Neural cell (in vitro differentiated cells): ENCODE measurements at regions not wholly inside any gene's neighbourhood (a gene's known extent, or its start where the extent isn't known, plus 50 kb on each side); places are given as distances from the start of the nearest gene placed in this dataset.

Source experiments
- H2AFZ ChIP-seq: fragments of 200-600, 300-800 bp; sonication (generic), shearing (Covaris generic); 2 replicates; pipeline ENCODE4 v1.6.0; 2014; ENCODE audit warnings: low read depth, mild to moderate bottlenecking, antibody characterized with exemption, low read length, moderate library complexity
- H3F3A ChIP-seq: fragments of 200-600 bp; shearing (Covaris generic); 2 replicates; pipeline ENCODE4 v1.6.1; 2016; ENCODE audit warnings: mild to moderate bottlenecking, moderate library complexity, mixed read lengths, antibody characterized with exemption, low read length; ENCODE audit not compliant: insufficient read depth, poor library complexity, severe bottlenecking
- H3K27ac ChIP-seq: fragments of 200-600, 300-800 bp; sonication (generic), shearing (Covaris generic); 2 replicates; pipeline ENCODE4 v1.5.1; 2014; ENCODE audit warnings: mild to moderate bottlenecking, low read length, moderate library complexity
- H3K27me3 ChIP-seq: fragments of 300-800, 200-600 bp; sonication (generic), shearing (Covaris generic); 2 replicates; pipeline ENCODE4 v1.6.0; 2014; ENCODE audit warnings: mild to moderate bottlenecking, low read depth, low read length, moderate library complexity; ENCODE audit not compliant: insufficient read depth
- H3K36me3 ChIP-seq: fragments of 300-800, 200-600 bp; sonication (generic), shearing (Covaris generic); 2 replicates; pipeline ENCODE4 v1.5.1; 2014; ENCODE audit warnings: mild to moderate bottlenecking, antibody characterized with exemption, low read length, moderate library complexity; ENCODE audit not compliant: insufficient read depth
- H3K4me2 ChIP-seq: fragments of 300-800, 200-600 bp; sonication (generic), shearing (Covaris generic); 2 replicates; pipeline ENCODE4 v1.6.0; 2014; ENCODE audit warnings: mild to moderate bottlenecking, low read length
- H3K4me3 ChIP-seq: fragments of 300-800, 200-600 bp; sonication (generic), shearing (Covaris generic); 2 replicates; pipeline ENCODE4 v1.5.1; 2014; ENCODE audit warnings: mild to moderate bottlenecking, low read length, moderate library complexity
- H3K79me2 ChIP-seq: fragments of 200-600 bp; shearing (Covaris generic); replicated peaks from 2 replicates; pipeline ENCODE4 v1.6.0; 2014; ENCODE audit warnings: mild to moderate bottlenecking, low read length, moderate library complexity; ENCODE audit not compliant: insufficient read depth
- H3K9ac ChIP-seq: fragments of 300-800, 200-600 bp; sonication (generic), shearing (Covaris generic); 2 replicates; pipeline ENCODE4 v1.6.1; 2016; ENCODE audit warnings: mild to moderate bottlenecking, low read length, mixed read lengths
- H3K9me2 ChIP-seq: fragments of 200-600 bp; shearing (Covaris generic); 2 replicates; pipeline ENCODE4 v1.6.1; 2016; ENCODE audit warnings: mild to moderate bottlenecking, low read length, mixed read lengths; ENCODE audit not compliant: insufficient read depth
- H3K9me3 ChIP-seq: fragments of 200-600, 300-800 bp; sonication (generic), shearing (Covaris generic); 2 replicates; pipeline ENCODE4 v1.6.1; 2016; ENCODE audit warnings: mild to moderate bottlenecking, mixed run types, low read length, moderate library complexity, mixed read lengths
- H4K20me1 ChIP-seq: fragments of 200-600 bp; shearing (Covaris generic); 2 replicates; pipeline ENCODE4 v1.6.1; 2016; ENCODE audit warnings: mild to moderate bottlenecking, mixed run types; ENCODE audit not compliant: insufficient read depth
- CTCF ChIP-seq: fragments of 450-650 bp; IDR thresholded peaks from 2 replicates; pipeline ENCODE4 v1.5.1; 2014; ENCODE audit warnings: antibody characterized with exemption, mild to moderate bottlenecking, moderate library complexity; ENCODE audit not compliant: poor library complexity, severe bottlenecking
- EP300 ChIP-seq: fragments of 450-650 bp; conservative IDR thresholded peaks from 2 replicates; pipeline ENCODE4 v1.6.1; 2014; ENCODE audit warnings: antibody characterized with exemption, mild to moderate bottlenecking, moderate library complexity; ENCODE audit not compliant: poor library complexity, severe bottlenecking
- EZH2 ChIP-seq: fragments of 200-600, 300-800 bp; shearing (Covaris generic), sonication (generic); IDR thresholded peaks from 2 replicates; pipeline ENCODE4 v1.6.1; 2014; ENCODE audit warnings: antibody characterized with exemption, low read length, borderline replicate concordance, mild to moderate bottlenecking; ENCODE audit not compliant: insufficient read depth, poor library complexity, severe bottlenecking
- POLR2AphosphoS5 ChIP-seq: IDR thresholded peaks from 2 replicates; pipeline ENCODE4 v1.6.1; 2012
- RAD21 ChIP-seq: fragments of 450-650 bp; conservative IDR thresholded peaks from 2 replicates; pipeline ENCODE4 v1.6.1; 2014; ENCODE audit warnings: antibody characterized with exemption, mild to moderate bottlenecking, moderate library complexity
- REST ChIP-seq: IDR thresholded peaks from 2 replicates; pipeline ENCODE4 v1.6.1; 2012; ENCODE audit warnings: borderline replicate concordance
- SMC3 ChIP-seq: fragments of 450-650 bp; conservative IDR thresholded peaks from 2 replicates; pipeline ENCODE4 v1.6.1; 2014; ENCODE audit warnings: antibody characterized with exemption, mild to moderate bottlenecking, moderate library complexity; ENCODE audit not compliant: poor library complexity
- TAF1 ChIP-seq: IDR thresholded peaks from 2 replicates; pipeline ENCODE4 v1.6.1; 2012; ENCODE audit warnings: low read depth

- TF ChIP-seq RAD21: no peak
Measured at GRCh38 chr12:65525491-65526141, 247.1 kb downstream of the MSRB3 start (continued).

- Histone ChIP-seq H3K79me2 (no peaks in the 10 kb centered on the region), H3K9me2 (no peaks in the 10 kb centered on the region), H3K27ac (no peak overlapping the region), H3K4me3 (no peak overlapping the region), H4K20me1 (no peaks in the 10 kb centered on the region), H3K27me3 (no peaks in the 10 kb centered on the region), H3F3A (no peaks in the 10 kb centered on the region), H3K4me2 (no peak overlapping the region), H2AFZ (no peak overlapping the region), H3K9me3 (no peaks in the 10 kb centered on the region), H3K36me3 (no peaks in the 10 kb centered on the region), H3K9ac (no peak overlapping the region)
- TF ChIP-seq EP300 (no peak), RAD21 (no peak), SMC3 (no peak)
Measured at GRCh38 chr12:65526311-65526710, 247.8 kb downstream of the MSRB3 start.

- no peaks in the 10 kb centered on the region for H3K36me3 ChIP-seq
- H3K9me2 ChIP-seq: no peaks in the 10 kb centered on the region
- no peak overlapping the region for H3K27ac ChIP-seq
- H3K79me2 ChIP-seq: no peaks in the 10 kb centered on the region
- no peak for TF ChIP-seq RAD21
- TF ChIP-seq EZH2: no peak
- no peak for TF ChIP-seq CTCF
- no peak for TF ChIP-seq REST
- no peak for TF ChIP-seq SMC3
- no peak for TF ChIP-seq TAF1
- TF ChIP-seq POLR2AphosphoS5: no peak
- no peaks in the 10 kb centered on the region for H4K20me1 ChIP-seq
- no peak overlapping the region for H3K4me2 ChIP-seq
- no peak overlapping the region for H2AFZ ChIP-seq
- H3K9ac ChIP-seq: no peak overlapping the region
- no peak overlapping the region for H3K4me3 ChIP-seq
- no peaks in the 10 kb centered on the region for H3F3A ChIP-seq
- H3K27me3 ChIP-seq: no peaks in the 10 kb centered on the region
- no peaks in the 10 kb centered on the region for H3K9me3 ChIP-seq
Measured at GRCh38 chr12:65528127-65528526, 249.6 kb downstream of the MSRB3 start.
